LNCAP (cell line): ENCODE measurements at regions not wholly inside any gene's neighbourhood (a gene's known extent, or its start where the extent isn't known, plus 50 kb on each side); places are given as distances from the start of the nearest gene placed in this dataset.

Experiments used
- CTCF ChIP-seq: fragments of 450-650 bp; IDR thresholded peaks from 2 replicates; pipeline ENCODE4 v1.5.1; 2017; ENCODE audit warnings: mild to moderate bottlenecking

GRCh38 chr9:74094766-74095165, 402.4 kb upstream of the RORB start:
- TF ChIP-seq CTCF: no peak

DNA sequence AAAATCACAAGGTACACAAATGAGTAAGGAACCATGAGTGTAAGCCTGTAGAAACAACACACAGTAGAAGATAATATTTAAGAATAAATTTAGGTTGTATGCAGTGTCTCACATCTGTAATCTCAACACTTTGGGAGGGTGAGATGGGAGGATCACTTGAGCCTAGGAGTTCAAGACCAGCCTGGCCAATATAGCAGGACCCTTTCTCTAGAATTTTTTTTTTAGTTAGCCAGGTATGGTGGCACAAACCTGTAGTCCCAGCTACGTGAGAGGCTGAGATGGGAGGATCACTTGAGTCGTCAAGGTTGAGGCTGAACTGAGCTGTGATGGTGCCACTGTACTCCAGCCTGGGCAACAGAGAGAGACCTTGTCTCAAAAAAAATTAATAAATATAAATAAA, 401.2 kb upstream of the RORB start:
- TF ChIP-seq CTCF: no peak

DNA sequence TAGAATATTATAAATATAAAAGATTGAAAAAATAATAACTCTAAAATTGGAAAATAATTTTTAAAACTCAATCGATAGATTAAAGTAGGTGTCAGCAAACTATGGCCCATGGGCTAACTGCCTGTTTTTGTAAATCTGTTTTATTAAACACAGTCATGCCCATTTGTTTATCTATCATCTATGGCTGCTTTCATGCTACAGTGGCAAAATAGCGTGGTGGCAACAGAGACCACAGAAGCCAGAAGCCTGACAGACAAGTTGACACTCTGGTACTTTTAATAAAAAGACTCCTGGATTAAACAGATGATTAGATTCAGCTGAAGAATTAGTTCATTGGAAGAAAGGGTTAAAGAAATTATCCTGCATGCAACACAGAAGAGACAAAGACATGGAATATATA, 400.7 kb upstream of the RORB start:
- no peak for TF ChIP-seq CTCF

- no peak for TF ChIP-seq CTCF
Measured at GRCh38 chr9:74100042-74100441, 397.1 kb upstream of the RORB start.

GRCh38 chr9:74102702-74103101, 394.4 kb upstream of the RORB start:
- no peak for TF ChIP-seq CTCF

DNA sequence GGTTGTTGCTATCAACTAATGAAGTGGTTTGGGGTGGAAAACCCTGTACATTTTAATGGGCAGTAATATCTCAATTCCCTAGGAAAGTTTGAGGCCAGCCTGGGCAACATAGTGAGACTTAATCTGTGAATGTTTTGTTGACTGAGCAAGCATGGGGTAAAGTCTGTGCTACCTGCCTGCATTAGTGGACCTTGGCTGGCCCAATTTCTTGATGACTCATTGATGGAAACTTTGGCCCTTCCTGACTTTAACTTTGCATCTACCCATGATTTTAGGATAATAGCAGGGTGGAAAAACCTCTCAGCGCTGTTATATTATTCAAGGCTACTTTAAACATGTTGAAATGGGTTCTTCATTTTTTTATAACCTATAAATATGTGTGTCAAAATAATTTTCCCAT, 389.4 kb upstream of the RORB start:
- no peak for TF ChIP-seq CTCF

GRCh38 chr9:74115976-74116375, 381.2 kb upstream of the RORB start:
- no peak for TF ChIP-seq CTCF

- TF ChIP-seq CTCF: no peak
Measured at GRCh38 chr9:74117151-74117550, 380.0 kb upstream of the RORB start.
